Mammary epithelial cell (primary cell): ENCODE measurements at regions not wholly inside any gene's neighbourhood (a gene's known extent, or its start where the extent isn't known, plus 50 kb on each side); places are given as distances from the start of the nearest gene placed in this dataset.

Experiments
- CTCF ChIP-seq, 2 donors: IDR thresholded peaks in 1 of 2; conservative IDR thresholded peaks in 1 of 2; 2 replicates each; pipeline ENCODE4 v1.5.1; 2011 to 2012; ENCODE audit warnings: inconsistent platforms in 2 of 2, low read length in 2 of 2, mild to moderate bottlenecking in 2 of 2, control low read depth in 1 of 2, low read depth in 1 of 2; ENCODE audit not compliant: insufficient read depth in 1 of 2; ENCODE audit errors: extremely low read depth in 1 of 2
- EZH2 ChIP-seq: IDR thresholded peaks from 2 replicates; pipeline ENCODE4 v1.6.1; 2012; ENCODE audit warnings: low read length, inconsistent platforms, borderline replicate concordance

GRCh38 chr4:180060159-180060889, 2182.9 kb upstream of the TENM3 start:
- peak; percentile 3 for TF ChIP-seq EZH2
- TF ChIP-seq CTCF (conservative IDR thresholded peaks at IDR 0.05 in 1 of 2, IDR thresholded peaks at IDR 0.05 in 1 of 2; ENCODE audit: extremely low read depth in 1 of 2, insufficient read depth in 1 of 2, low read depth in 1 of 2, low read length in 2 of 2): peak in 1 of 2 donors; percentile 29
